HepG2 (cell line): ENCODE measurements at regions not wholly inside any gene's neighbourhood (a gene's known extent, or its start where the extent isn't known, plus 50 kb on each side); places are given as distances from the start of the nearest gene placed in this dataset.

Experiments used
- ATAC-seq: fragments of 200-7000 bp; cut with Tn5 transposase; 3 replicates; pipeline ENCODE4 v1.9.1; 2020; ENCODE audit warnings: mild to moderate bottlenecking, moderate library complexity
- BruUV-seq: library from RNA; stranded (reverse); fragments of 400-500 nt; replicated peaks from 2 replicates; lab custom pipeline; 2021; lab: Mats Ljungman, UMichigan
- CTCF ChIA-PET: fragments of 300-600 bp; formaldehyde crosslinking; extraction: SDS; loops from one replicate; lab custom pipeline; 2021; ENCODE audit warnings: low total read pairs, inconsistent platforms, low intra/inter-chr PET ratio; lab: Yijun Ruan, JAX
- POLR2A ChIA-PET: fragments of 350-600 bp; sonication (Branson Sonifier 250); formaldehyde crosslinking; loops from one replicate; lab custom pipeline; 2020; ENCODE audit warnings: antibody characterized with exemption, inconsistent platforms; lab: Yijun Ruan, JAX
- DNase-seq: peaks from one replicate; pipeline ENCODE4 v3.0.0-alpha.2; 2015; ENCODE audit warnings: low spot score
- FAIRE-seq: peaks from 3 replicates; lab custom pipeline; 2011; peaks lifted over from hg19 to GRCh38; lab: Jason Lieb, UNC
- H2AFZ ChIP-seq: one replicate; pipeline ENCODE4 v1.6.1; 2011; ENCODE audit warnings: low read length, inconsistent platforms
- H3K27ac ChIP-seq: fragments of 300-600 bp; 3 replicates; pipeline ENCODE4 v1.8.0; 2011; ENCODE audit warnings: mixed run types, mild to moderate bottlenecking, mixed read lengths, low read length, inconsistent platforms; ENCODE audit not compliant: insufficient read depth; ENCODE audit errors: extremely low read length
- H3K27me3 ChIP-seq, 2 experiments: fragments of 200-600 bp in 1 of 2; 2 replicates in 1 of 2; 3 replicates in 1 of 2; pipeline versions ENCODE4 v1.6.0 to v1.8.0; 2011; ENCODE audit warnings: low read length in 2 of 2, mild to moderate bottlenecking in 2 of 2, moderate library complexity in 2 of 2, inconsistent platforms in 1 of 2; ENCODE audit not compliant: insufficient read depth in 2 of 2, control insufficient read depth in 1 of 2
- H3K36me3 ChIP-seq, 2 experiments: fragments of 200-600 bp in 1 of 2; replicated peaks in 1 of 2; 2 replicates in 1 of 2; 3 replicates in 1 of 2; pipeline versions ENCODE4 v1.5.1 to v1.8.0; 2011; ENCODE audit warnings: low read length in 2 of 2, inconsistent platforms in 1 of 2; ENCODE audit not compliant: insufficient read depth in 2 of 2, control insufficient read depth in 1 of 2
- H3K4me1 ChIP-seq: 2 replicates; pipeline ENCODE4 v1.5.1; 2012; ENCODE audit warnings: low read length, inconsistent platforms; ENCODE audit not compliant: insufficient read depth
- H3K4me2 ChIP-seq: 2 replicates; pipeline ENCODE4 v1.6.0; 2011; ENCODE audit warnings: low read depth, low read length, inconsistent platforms
- H3K4me3 ChIP-seq, 3 experiments: fragments of 200-600 bp in 1 of 3; sonication (generic), shearing (Covaris generic) in 1 of 3; replicated peaks in 1 of 3; 2 replicates each; pipeline ENCODE4 v1.5.1; 2011 to 2016; ENCODE audit warnings: low read length in 3 of 3, inconsistent platforms in 2 of 3, low read depth in 2 of 3, mild to moderate bottlenecking in 2 of 3, control low read depth in 1 of 3, mixed read lengths in 1 of 3; ENCODE audit not compliant: insufficient read depth in 1 of 3
- H3K79me2 ChIP-seq: one replicate; pipeline ENCODE4 v1.6.1; 2011; ENCODE audit warnings: low read length, inconsistent platforms; ENCODE audit not compliant: insufficient read depth
- H3K9ac ChIP-seq: 2 replicates; pipeline ENCODE4 v1.6.0; 2011; ENCODE audit warnings: mild to moderate bottlenecking, low read depth, low read length, inconsistent platforms; ENCODE audit not compliant: insufficient read depth
- H3K9me3 ChIP-seq: 2 replicates; pipeline ENCODE4 v1.5.1; 2012; ENCODE audit warnings: mild to moderate bottlenecking, low read length
- H4K20me1 ChIP-seq: 2 replicates; pipeline ENCODE4 v1.6.0; 2011; ENCODE audit warnings: inconsistent platforms, mild to moderate bottlenecking, low read length, moderate library complexity; ENCODE audit not compliant: insufficient read depth
- ATF7-NPFF ChIP-seq: sonication (generic); formaldehyde crosslinking; IDR thresholded peaks from 2 replicates; pipeline ENCODE4 v1.8.1; 2023; ENCODE audit warnings: mild to moderate bottlenecking, low read depth, missing genetic modification reagents, moderate library complexity
- BCL6 ChIP-seq: IDR thresholded peaks from 2 replicates; pipeline ENCODE4 v1.6.1; 2016; ENCODE audit warnings: missing genetic modification reagents, missing compliant biosample characterization
- CCAR2 ChIP-seq: fragments of 200-400 bp; formaldehyde crosslinking; optimal IDR thresholded peaks from 2 replicates; pipeline ENCODE3; 2018; ENCODE audit warnings: low read depth, mild to moderate bottlenecking, low read length, moderate library complexity
- FOSL1 ChIP-seq: sonication (generic); formaldehyde crosslinking; IDR thresholded peaks from 2 replicates; pipeline ENCODE4 v1.9.0; 2021; ENCODE audit warnings: missing genetic modification reagents, borderline replicate concordance
- KLF6 ChIP-seq: IDR thresholded peaks from 2 replicates; pipeline ENCODE4 v1.8.0; 2016; ENCODE audit warnings: missing biosample characterization, missing genetic modification reagents
- MZF1 ChIP-seq: sonication (generic); formaldehyde crosslinking; IDR thresholded peaks from 2 replicates; pipeline ENCODE4 v1.8.1; 2023; ENCODE audit warnings: mild to moderate bottlenecking, missing genetic modification reagents, borderline replicate concordance
- NFE2L1 ChIP-seq: sonication (generic); formaldehyde crosslinking; IDR thresholded peaks from 2 replicates; pipeline ENCODE4 v1.4.0; 2020; ENCODE audit warnings: missing genetic modification reagents, mild to moderate bottlenecking, borderline replicate concordance
- PHF8 ChIP-seq: sonication (generic); formaldehyde crosslinking; IDR thresholded peaks from 2 replicates; pipeline ENCODE4 v1.5.0; 2020; ENCODE audit warnings: missing genetic modification reagents
- SP2 ChIP-seq: sonication (generic); formaldehyde crosslinking; IDR thresholded peaks from 2 replicates; pipeline ENCODE4 v1.5.1; 2020; ENCODE audit warnings: mild to moderate bottlenecking, missing genetic modification reagents
- ZFP37 ChIP-seq: sonication (generic); formaldehyde crosslinking; IDR thresholded peaks from 2 replicates; pipeline ENCODE4 v1.4.0; 2020; ENCODE audit warnings: missing genetic modification reagents, borderline replicate concordance
- ZNF44 ChIP-seq: sonication (generic); formaldehyde crosslinking; IDR thresholded peaks from 2 replicates; pipeline ENCODE4 v1.5.1; 2020; ENCODE audit warnings: mild to moderate bottlenecking, missing genetic modification reagents
- ZNF446 ChIP-seq: sonication (generic); formaldehyde crosslinking; IDR thresholded peaks from 2 replicates; pipeline ENCODE4 v1.5.0; 2020; ENCODE audit warnings: mild to moderate bottlenecking, missing genetic modification reagents
- ZNF570 ChIP-seq: sonication (generic); formaldehyde crosslinking; IDR thresholded peaks from 2 replicates; pipeline ENCODE4 v1.4.0; 2020; ENCODE audit warnings: mild to moderate bottlenecking, missing genetic modification reagents, borderline replicate concordance
- ZNF652 ChIP-seq: IDR thresholded peaks from 2 replicates; pipeline ENCODE4 v1.6.1; 2016; ENCODE audit warnings: low read depth, borderline replicate concordance
- WGBS: methylation state at CpG from one replicate; pipeline ENCODE4 v1.1.6; 2017; ENCODE audit warnings: low lambda C conversion rate; 5-methylcytosine and 5-hydroxymethylcytosine counted together
- in situ Hi-C: cut with HindIII; loops from 2 replicates; pipeline ENCODE4 v1.10.0; 2017; ENCODE audit warnings: low pct_unique_long_range_greater_than_20kb; ENCODE audit not compliant: extremely low pct_ligation_motif_present
- intact Hi-C: fragments of 100-400 bp; cut with micrococcal nuclease; formaldehyde crosslinking; loops from one replicate; pipeline ENCODE4 v1.10.0; 2022; ENCODE audit not compliant: unreplicated experiment
- TF ChIP-seq, protein P1 (sequence below): IDR thresholded peaks from 2 replicates; pipeline ENCODE4 v1.6.1; 2016
- TF ChIP-seq, protein P2 (sequence below): sonication (generic); formaldehyde crosslinking; IDR thresholded peaks from 2 replicates; pipeline ENCODE4 v1.5.1; 2020; ENCODE audit warnings: missing genetic modification reagents, mild to moderate bottlenecking, borderline replicate concordance

GRCh38 chr14:71179066-71179465, 271.8 kb downstream of the PCNX1 start:
- H3K4me1 ChIP-seq: peaks cover 8% of the 10 kb centered on the region; the same call in 1 of the 2 replicates
- TF ChIP-seq ATF7-NPFF (CRISPR knock-in tag): no peak
- TF ChIP-seq FOSL1 (CRISPR knock-in tag): no peak
- TF ChIP-seq BCL6 (CRISPR knock-in tag): no peak
- no peak for TF ChIP-seq MZF1 (CRISPR knock-in tag)
- no peak for TF ChIP-seq CCAR2
- no peak for TF ChIP-seq ZNF44 (CRISPR knock-in tag)
- no peak for TF ChIP-seq PHF8
- TF ChIP-seq ZNF570 (CRISPR knock-in tag): no peak
- no peak for TF ChIP-seq SP2 (CRISPR knock-in tag)
- no peak for TF ChIP-seq NFE2L1 (CRISPR knock-in tag)
- TF ChIP-seq, protein P1, sequence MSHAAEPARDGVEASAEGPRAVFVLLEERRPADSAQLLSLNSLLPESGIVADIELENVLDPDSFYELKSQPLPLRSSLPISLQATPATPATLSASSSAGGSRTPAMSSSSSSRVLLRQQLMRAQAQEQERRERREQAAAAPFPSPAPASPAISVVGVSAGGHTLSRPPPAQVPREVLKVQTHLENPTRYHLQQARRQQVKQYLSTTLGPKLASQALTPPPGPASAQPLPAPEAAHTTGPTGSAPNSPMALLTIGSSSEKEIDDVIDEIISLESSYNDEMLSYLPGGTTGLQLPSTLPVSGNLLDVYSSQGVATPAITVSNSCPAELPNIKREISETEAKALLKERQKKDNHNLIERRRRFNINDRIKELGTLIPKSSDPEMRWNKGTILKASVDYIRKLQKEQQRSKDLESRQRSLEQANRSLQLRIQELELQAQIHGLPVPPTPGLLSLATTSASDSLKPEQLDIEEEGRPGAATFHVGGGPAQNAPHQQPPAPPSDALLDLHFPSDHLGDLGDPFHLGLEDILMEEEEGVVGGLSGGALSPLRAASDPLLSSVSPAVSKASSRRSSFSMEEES (CRISPR knock-in tag): no peak
- TF ChIP-seq ZNF652 (CRISPR knock-in tag): no peak
- TF ChIP-seq ZFP37 (CRISPR knock-in tag): no peak
- TF ChIP-seq, protein P2, sequence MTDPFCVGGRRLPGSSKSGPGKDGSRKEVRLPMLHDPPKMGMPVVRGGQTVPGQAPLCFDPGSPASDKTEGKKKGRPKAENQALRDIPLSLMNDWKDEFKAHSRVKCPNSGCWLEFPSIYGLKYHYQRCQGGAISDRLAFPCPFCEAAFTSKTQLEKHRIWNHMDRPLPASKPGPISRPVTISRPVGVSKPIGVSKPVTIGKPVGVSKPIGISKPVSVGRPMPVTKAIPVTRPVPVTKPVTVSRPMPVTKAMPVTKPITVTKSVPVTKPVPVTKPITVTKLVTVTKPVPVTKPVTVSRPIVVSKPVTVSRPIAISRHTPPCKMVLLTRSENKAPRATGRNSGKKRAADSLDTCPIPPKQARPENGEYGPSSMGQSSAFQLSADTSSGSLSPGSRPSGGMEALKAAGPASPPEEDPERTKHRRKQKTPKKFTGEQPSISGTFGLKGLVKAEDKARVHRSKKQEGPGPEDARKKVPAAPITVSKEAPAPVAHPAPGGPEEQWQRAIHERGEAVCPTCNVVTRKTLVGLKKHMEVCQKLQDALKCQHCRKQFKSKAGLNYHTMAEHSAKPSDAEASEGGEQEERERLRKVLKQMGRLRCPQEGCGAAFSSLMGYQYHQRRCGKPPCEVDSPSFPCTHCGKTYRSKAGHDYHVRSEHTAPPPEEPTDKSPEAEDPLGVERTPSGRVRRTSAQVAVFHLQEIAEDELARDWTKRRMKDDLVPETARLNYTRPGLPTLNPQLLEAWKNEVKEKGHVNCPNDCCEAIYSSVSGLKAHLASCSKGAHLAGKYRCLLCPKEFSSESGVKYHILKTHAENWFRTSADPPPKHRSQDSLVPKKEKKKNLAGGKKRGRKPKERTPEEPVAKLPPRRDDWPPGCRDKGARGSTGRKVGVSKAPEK (CRISPR knock-in tag): no peak
- TF ChIP-seq ZNF446 (CRISPR knock-in tag): no peak
- no peak for TF ChIP-seq KLF6 (CRISPR knock-in tag)
- TF ChIP-seq, all 625 proteins: peak for 0
- FAIRE-seq (no peak), DNase-seq (no peak), ATAC-seq (no peak)
- Histone ChIP-seq H3K27ac (no peak overlapping the region), H3K4me3 (no peak overlapping the region), H3K9ac (no peak overlapping the region), H3K9me3 (no peaks in the 10 kb centered on the region), H3K27me3 (no peaks in the 10 kb centered on the region; a peak in 1 of 5 replicates), H2AFZ (no peak overlapping the region), H3K79me2 (no peaks in the 10 kb centered on the region), H3K4me2 (no peak overlapping the region), H4K20me1 (no peaks in the 10 kb centered on the region), H3K36me3 (no peaks in the 10 kb centered on the region)
- in situ Hi-C loops (no loop called here), intact Hi-C loops (no loop called here)
- CTCF ChIA-PET: no interaction called here
- POLR2A ChIA-PET: interaction anchor here (0.6 kb wide), 1 partner anchor 52 kb away, joined by 4 read pairs; no protein-coding TSS in a partner anchor
- no TSS peak for BruUV-seq
- WGBS: 42% methylated on average over 5 of the region's 5 CpGs
